ENCODE measurements at regions not wholly inside any gene's neighbourhood (a gene's known extent, or its start where the extent isn't known, plus 50 kb on each side); places are given as distances from the start of the nearest gene placed in this dataset.

- no peak overlapping the region for H3K9ac ChIP-seq (ENCODE audit: extremely low read depth, insufficient read length, low read length)
- no peak overlapping the region for H2AFZ ChIP-seq (ENCODE audit: low read length)
- H3K27me3 ChIP-seq (ENCODE audit: insufficient read depth, low read length): no peaks in the 10 kb centered on the region
- H3K4me1 ChIP-seq (ENCODE audit: insufficient read depth, low read length): no peaks in the 10 kb centered on the region
- H3K9me3 ChIP-seq (ENCODE audit: control insufficient read depth, low read depth, low read length): no peaks in the 10 kb centered on the region
- no peak overlapping the region for H3K14ac ChIP-seq (ENCODE audit: insufficient read depth, low read length)
- H3K23me2 ChIP-seq (ENCODE audit: insufficient read length, low read depth, low read length, poor library complexity, severe bottlenecking): no peaks in the 10 kb centered on the region
- no peak overlapping the region for H4K91ac ChIP-seq (ENCODE audit: insufficient read length, low read depth, low read length)
- no peak overlapping the region for H3K4ac ChIP-seq (ENCODE audit: low read depth, low read length)
- H3K27ac Mint-ChIP-seq: no peak overlapping the region
- H3K56ac ChIP-seq (ENCODE audit: insufficient read length, low read depth, low read length): no peak overlapping the region
- no peak overlapping the region for H2BK5ac ChIP-seq (ENCODE audit: insufficient read length, low read length)
- H2BK120ac ChIP-seq (ENCODE audit: low read depth, low read length, poor library complexity, severe bottlenecking): no peak overlapping the region
- no peak overlapping the region for H2BK15ac ChIP-seq (ENCODE audit: low read depth, low read length)
- H3T11ph ChIP-seq (ENCODE audit: low read length): no peak overlapping the region
- H3K4me2 ChIP-seq (ENCODE audit: insufficient read depth, insufficient read length, low read length): no peak overlapping the region
- no peak overlapping the region for H3K27ac ChIP-seq (ENCODE audit: insufficient read length, low read depth, low read length)
- no peak overlapping the region for H3K4me3 Mint-ChIP-seq
- H4K20me1 ChIP-seq (ENCODE audit: control insufficient read depth, insufficient read depth, insufficient read length): no peaks in the 10 kb centered on the region
- no CpG with 5 or more reads among the region's 4 CpGs for WGBS (ENCODE audit: extremely low coverage, insufficient read length, low lambda C conversion rate)
- H3K36me3 Mint-ChIP-seq (ENCODE audit: insufficient read depth in 1 of 3, low read depth in 3 of 3): no peaks in the 10 kb centered on the region; a peak in 1 of 7 replicates
- no peaks in the 10 kb centered on the region for H3K79me1 ChIP-seq (ENCODE audit: insufficient read depth, low read depth, low read length, poor library complexity, severe bottlenecking)
- peaks cover 2% of the 10 kb centered on the region; the same call in 1 of the 2 replicates for H3K27me3 Mint-ChIP-seq (ENCODE audit: low read depth)
- TF ChIP-seq, protein P1, sequence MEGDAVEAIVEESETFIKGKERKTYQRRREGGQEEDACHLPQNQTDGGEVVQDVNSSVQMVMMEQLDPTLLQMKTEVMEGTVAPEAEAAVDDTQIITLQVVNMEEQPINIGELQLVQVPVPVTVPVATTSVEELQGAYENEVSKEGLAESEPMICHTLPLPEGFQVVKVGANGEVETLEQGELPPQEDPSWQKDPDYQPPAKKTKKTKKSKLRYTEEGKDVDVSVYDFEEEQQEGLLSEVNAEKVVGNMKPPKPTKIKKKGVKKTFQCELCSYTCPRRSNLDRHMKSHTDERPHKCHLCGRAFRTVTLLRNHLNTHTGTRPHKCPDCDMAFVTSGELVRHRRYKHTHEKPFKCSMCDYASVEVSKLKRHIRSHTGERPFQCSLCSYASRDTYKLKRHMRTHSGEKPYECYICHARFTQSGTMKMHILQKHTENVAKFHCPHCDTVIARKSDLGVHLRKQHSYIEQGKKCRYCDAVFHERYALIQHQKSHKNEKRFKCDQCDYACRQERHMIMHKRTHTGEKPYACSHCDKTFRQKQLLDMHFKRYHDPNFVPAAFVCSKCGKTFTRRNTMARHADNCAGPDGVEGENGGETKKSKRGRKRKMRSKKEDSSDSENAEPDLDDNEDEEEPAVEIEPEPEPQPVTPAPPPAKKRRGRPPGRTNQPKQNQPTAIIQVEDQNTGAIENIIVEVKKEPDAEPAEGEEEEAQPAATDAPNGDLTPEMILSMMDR (conservative IDR thresholded peaks at IDR 0.05): no peak
- H3K4me1 Mint-ChIP-seq: peaks cover 2 to 21% of the 10 kb centered on the region in 2 experiments; a peak in 3 of 4 replicates
- H3K9me3 Mint-ChIP-seq: no peaks in the 10 kb centered on the region
- H2AK5ac ChIP-seq (ENCODE audit: insufficient read length, low read length): no peak overlapping the region
- no peak for DNase-seq
- H4K8ac ChIP-seq (replicated peaks; ENCODE audit: insufficient read length, low read depth, low read length): no peak overlapping the region
- no peak overlapping the region for H4K5ac ChIP-seq (ENCODE audit: insufficient read length, low read depth, low read length)
- no peak overlapping the region for H2BK20ac ChIP-seq (ENCODE audit: low read depth, low read length, poor library complexity, severe bottlenecking)
- no peaks in the 10 kb centered on the region for H3K79me2 ChIP-seq (ENCODE audit: insufficient read depth, low read length)
- H3K18ac ChIP-seq (ENCODE audit: insufficient read length, low read depth, low read length): no peak overlapping the region
- H2BK12ac ChIP-seq (ENCODE audit: insufficient read length, low read depth, low read length): no peak overlapping the region
- H3K23ac ChIP-seq (ENCODE audit: insufficient read length, low read depth, low read length): no peak overlapping the region
These were observed 99.6 kb upstream of the USP24 start for GRCh38 chr1:55314740-55315139.

Measured in H9 (cell line).